ENCODE measurements at regions not wholly inside any gene's neighbourhood (a gene's known extent, or its start where the extent isn't known, plus 50 kb on each side); places are given as distances from the start of the nearest gene placed in this dataset.

- Mint-ChIP-seq H3K4me1 (ENCODE audit: unreplicated experiment) (no peaks in the 10 kb centered on the region), H3K4me3 (no peak overlapping the region), H3K27ac (no peak overlapping the region), H3K27me3 (no peaks in the 10 kb centered on the region), H3K36me3 (no peaks in the 10 kb centered on the region), H3K9me3 (peaks cover 3% of the 10 kb centered on the region)
- DNase-seq (ENCODE audit: extremely low spot score, unreplicated experiment), result no peak
- TF ChIP-seq, protein P1, sequence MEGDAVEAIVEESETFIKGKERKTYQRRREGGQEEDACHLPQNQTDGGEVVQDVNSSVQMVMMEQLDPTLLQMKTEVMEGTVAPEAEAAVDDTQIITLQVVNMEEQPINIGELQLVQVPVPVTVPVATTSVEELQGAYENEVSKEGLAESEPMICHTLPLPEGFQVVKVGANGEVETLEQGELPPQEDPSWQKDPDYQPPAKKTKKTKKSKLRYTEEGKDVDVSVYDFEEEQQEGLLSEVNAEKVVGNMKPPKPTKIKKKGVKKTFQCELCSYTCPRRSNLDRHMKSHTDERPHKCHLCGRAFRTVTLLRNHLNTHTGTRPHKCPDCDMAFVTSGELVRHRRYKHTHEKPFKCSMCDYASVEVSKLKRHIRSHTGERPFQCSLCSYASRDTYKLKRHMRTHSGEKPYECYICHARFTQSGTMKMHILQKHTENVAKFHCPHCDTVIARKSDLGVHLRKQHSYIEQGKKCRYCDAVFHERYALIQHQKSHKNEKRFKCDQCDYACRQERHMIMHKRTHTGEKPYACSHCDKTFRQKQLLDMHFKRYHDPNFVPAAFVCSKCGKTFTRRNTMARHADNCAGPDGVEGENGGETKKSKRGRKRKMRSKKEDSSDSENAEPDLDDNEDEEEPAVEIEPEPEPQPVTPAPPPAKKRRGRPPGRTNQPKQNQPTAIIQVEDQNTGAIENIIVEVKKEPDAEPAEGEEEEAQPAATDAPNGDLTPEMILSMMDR (conservative IDR thresholded peaks at IDR 0.05), result no peak
These were observed 937.8 kb downstream of the PCDH7 start for GRCh38 chr4:31657859-31658570.

DNA sequence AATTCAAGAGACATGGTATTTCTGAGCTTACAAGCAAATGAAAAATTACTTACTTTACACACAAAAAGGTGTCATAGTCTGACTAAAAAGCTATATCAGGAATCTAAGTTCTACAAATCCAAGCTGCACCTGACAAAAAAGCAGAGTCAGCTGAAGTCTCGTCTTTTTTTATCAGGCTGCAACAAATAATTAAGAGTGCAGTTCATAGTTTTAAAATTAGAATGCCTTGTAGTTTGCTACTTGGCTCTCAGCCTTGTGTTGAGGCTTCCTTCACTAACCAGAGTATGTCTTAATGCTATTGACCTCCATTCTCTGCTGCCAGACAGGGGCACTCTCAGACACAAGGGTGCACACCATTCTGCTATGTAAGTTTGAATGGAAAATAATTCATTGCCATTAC is 940.7 kb downstream of the PCDH7 start:
- Mint-ChIP-seq H3K4me1 (ENCODE audit: unreplicated experiment) (no peaks in the 10 kb centered on the region), H3K36me3 (no peaks in the 10 kb centered on the region), H3K27ac (no peak overlapping the region), H3K27me3 (no peaks in the 10 kb centered on the region), H3K4me3 (no peak overlapping the region), H3K9me3 (no peaks in the 10 kb centered on the region)
- TF ChIP-seq, protein P1 (conservative IDR thresholded peaks at IDR 0.05), result no peak
- DNase-seq (ENCODE audit: extremely low spot score, unreplicated experiment), result no peak

DNA sequence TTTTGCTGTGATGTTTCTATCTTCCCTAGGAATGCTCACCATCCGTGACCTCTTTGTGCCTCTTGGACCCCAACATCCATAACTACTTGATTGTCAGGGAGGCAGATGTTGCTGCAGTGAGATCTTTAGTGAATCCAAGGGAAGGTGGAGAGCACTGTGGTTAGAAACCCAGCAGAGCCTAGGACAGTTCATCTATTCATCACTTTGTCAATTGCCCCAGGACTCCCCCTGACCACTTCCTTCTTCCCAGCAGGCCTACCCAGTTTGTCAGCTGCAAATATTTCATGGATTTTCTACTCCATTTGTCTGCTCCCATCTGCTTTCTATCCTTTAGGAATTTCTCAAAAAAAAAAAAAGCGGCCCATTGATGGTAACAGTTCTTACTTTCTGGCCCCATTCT is 942.8 kb downstream of the PCDH7 start:
- TF ChIP-seq, protein P1 (conservative IDR thresholded peaks at IDR 0.05), result no peak
- H3K4me1 Mint-ChIP-seq (ENCODE audit: unreplicated experiment), result no peaks in the 10 kb centered on the region
- no peak for DNase-seq (ENCODE audit: extremely low spot score, unreplicated experiment)
- H3K9me3 Mint-ChIP-seq, result no peaks in the 10 kb centered on the region
- no peak overlapping the region for H3K4me3 Mint-ChIP-seq
- H3K27me3 Mint-ChIP-seq, result no peaks in the 10 kb centered on the region
- H3K27ac Mint-ChIP-seq, result no peak overlapping the region
- H3K36me3 Mint-ChIP-seq, result no peaks in the 10 kb centered on the region

GRCh38 chr4:31667686-31668085 is 947.5 kb downstream of the PCDH7 start:
- H3K27ac Mint-ChIP-seq, result no peak overlapping the region
- no peaks in the 10 kb centered on the region for H3K4me1 Mint-ChIP-seq (ENCODE audit: unreplicated experiment)
- no peaks in the 10 kb centered on the region for H3K9me3 Mint-ChIP-seq
- no peak for DNase-seq (ENCODE audit: extremely low spot score, unreplicated experiment)
- no peaks in the 10 kb centered on the region for H3K36me3 Mint-ChIP-seq
- H3K4me3 Mint-ChIP-seq, result no peak overlapping the region
- H3K27me3 Mint-ChIP-seq, result no peaks in the 10 kb centered on the region
- TF ChIP-seq, protein P1 (conservative IDR thresholded peaks at IDR 0.05), result no peak

DNA sequence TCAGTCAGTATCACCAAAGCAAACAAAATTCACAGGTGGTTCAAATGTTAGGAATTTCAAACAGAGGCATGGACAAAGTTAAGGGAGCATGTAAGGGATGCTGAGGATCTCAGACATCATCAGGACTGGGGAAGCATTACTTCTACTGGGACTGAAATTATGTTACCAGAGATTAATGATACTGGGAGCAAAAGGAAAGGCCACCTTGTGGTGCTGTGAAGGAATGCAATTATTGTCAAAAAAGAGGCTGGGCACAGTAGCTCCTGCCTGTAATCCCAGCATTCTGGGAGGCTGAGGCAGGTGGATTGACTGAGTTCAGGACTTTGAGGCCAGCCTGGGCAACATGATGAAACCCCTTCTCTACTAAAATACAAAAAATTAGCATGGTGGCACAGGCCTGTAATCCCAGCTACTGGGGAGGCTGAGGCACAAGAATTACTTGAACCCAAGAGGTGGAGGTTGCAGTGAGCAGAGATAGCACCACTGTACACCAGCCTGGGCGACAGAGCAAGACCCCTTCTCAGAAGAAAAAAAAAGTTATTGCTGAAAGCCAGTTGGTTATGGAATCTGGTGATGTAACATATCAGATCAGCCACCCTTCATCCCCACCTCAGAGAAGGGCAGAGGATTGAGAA is 954.3 kb downstream of the PCDH7 start:
- Mint-ChIP-seq H3K4me3 (no peak overlapping the region), H3K9me3 (no peaks in the 10 kb centered on the region), H3K27me3 (no peaks in the 10 kb centered on the region), H3K4me1 (ENCODE audit: unreplicated experiment) (no peaks in the 10 kb centered on the region), H3K27ac (no peak overlapping the region), H3K36me3 (no peaks in the 10 kb centered on the region)
- TF ChIP-seq, protein P1 (conservative IDR thresholded peaks at IDR 0.05), result peak; percentile 69
- DNase-seq (ENCODE audit: extremely low spot score, unreplicated experiment), result no peak

Data from type B pancreatic cell (in vitro differentiated cells).